ENCODE measurements at regions not wholly inside any gene's neighbourhood (a gene's known extent, or its start where the extent isn't known, plus 50 kb on each side); places are given as distances from the start of the nearest gene placed in this dataset.
"Not testable (repeated sequence)": the region's sequence is repeated elsewhere in the genome, so short reads cannot be mapped to it uniquely, and the experiment has no call there.

- not testable (repeated sequence) for TF ChIP-seq CTCF, POLR2A (IDR thresholded peaks at IDR 0.05)
These were observed 494.2 kb upstream of the POM121L12 start for GRCh38 chr7:52541198-52541765.
